RWPE1 (cell line): ENCODE measurements at regions not wholly inside any gene's neighbourhood (a gene's known extent, or its start where the extent isn't known, plus 50 kb on each side); places are given as distances from the start of the nearest gene placed in this dataset.
"Not testable (repeated sequence)": the region's sequence is repeated elsewhere in the genome, so short reads cannot be mapped to it uniquely, and the experiment has no call there.

ENCODE experiments used
- CTCF ChIA-PET: fragments of 350-600 bp; sonication (Branson Sonifier 250); formaldehyde crosslinking; extraction: SDS; loops from one replicate; lab custom pipeline; 2021; lab: Yijun Ruan, JAX
- POLR2A ChIA-PET: fragments of 400-600 bp; formaldehyde crosslinking; extraction: SDS; loops from one replicate; lab custom pipeline; 2020; ENCODE audit warnings: antibody characterized with exemption; ENCODE audit not compliant: low non-redundant PET; lab: Yijun Ruan, JAX
- DNase-seq: peaks from one replicate; pipeline ENCODE4 v3.0.0; 2012; ENCODE audit warnings: low spot score
- H3K27ac ChIP-seq: fragments of 450-650 bp; 2 replicates; pipeline ENCODE4 v1.5.1; 2017
- CTCF ChIP-seq: fragments of 450-650 bp; conservative IDR thresholded peaks from 2 replicates; pipeline ENCODE4 v1.5.1; 2017; ENCODE audit warnings: low read depth, mild to moderate bottlenecking

GRCh38 chr6:130494729-130495128 is 128.9 kb downstream of the TMEM200A start:
- POLR2A ChIA-PET = no interaction called here
- CTCF ChIA-PET = no interaction called here
- no peak overlapping the region for H3K27ac ChIP-seq
- TF ChIP-seq CTCF = no peak
- no peak for DNase-seq

- POLR2A ChIA-PET = interaction anchor here (0.6 kb wide), 1 partner anchor 1682 kb away, joined by 3 read pairs; no protein-coding TSS in a partner anchor
- TF ChIP-seq CTCF = no peak
These were observed 134.9 kb downstream of the TMEM200A start for GRCh38 chr6:130500693-130501092.

GRCh38 chr6:130503146-130503545 is 137.3 kb downstream of the TMEM200A start:
- CTCF ChIA-PET = no interaction called here
- no peak for TF ChIP-seq CTCF
- POLR2A ChIA-PET = no interaction called here

More at GRCh38 chr6:130500693-130501092, 134.9 kb downstream of the TMEM200A start:
- DNase-seq = no peak
- CTCF ChIA-PET = interaction anchor here (0.6 to 0.7 kb wide), 2 partner anchors 129 to 1034 kb away, joined by 3 read pairs; no protein-coding TSS in a partner anchor
- H3K27ac ChIP-seq = no peak overlapping the region

GRCh38 chr6:130505808-130506598 is 140.2 kb downstream of the TMEM200A start:
- no peak overlapping the region for H3K27ac ChIP-seq
- CTCF ChIA-PET = interaction anchor here (0.6 kb wide), 1 partner anchor 383 kb away, joined by 4 read pairs; no protein-coding TSS in a partner anchor
- TF ChIP-seq CTCF = no peak
- DNase-seq = no peak
- POLR2A ChIA-PET = no interaction called here

More at GRCh38 chr6:130503146-130503545, 137.3 kb downstream of the TMEM200A start:
- DNase-seq = no peak
- H3K27ac ChIP-seq = no peak overlapping the region

- H3K27ac ChIP-seq, DNase-seq, POLR2A ChIA-PET, CTCF ChIA-PET: not testable (repeated sequence)
These were observed 141.3 kb downstream of the TMEM200A start for GRCh38 chr6:130507005-130507665.

- ChIA-PET POLR2A (no interaction called here), CTCF (no interaction called here)
- TF ChIP-seq CTCF = no peak
- no peak for DNase-seq
- no peak overlapping the region for H3K27ac ChIP-seq
These were observed 141.8 kb downstream of the TMEM200A start for GRCh38 chr6:130507666-130508028.
